HL-60 (cell line): ENCODE measurements at regions not wholly inside any gene's neighbourhood (a gene's known extent, or its start where the extent isn't known, plus 50 kb on each side); places are given as distances from the start of the nearest gene placed in this dataset.

Source experiments
- DNase-seq, 2 experiments: peaks; one replicate each; pipeline ENCODE4 v3.0.0-alpha.2; 2010 to 2020; ENCODE audit warnings: low read depth in 1 of 2, low spot score in 1 of 2
- H3K27ac ChIP-seq: fragments of 250-450 bp; sonication (Bioruptor Pico); replicated peaks from 2 replicates; pipeline ENCODE4 v1.5.1; 2020; ENCODE audit warnings: mild to moderate bottlenecking, moderate library complexity
- H3K27me3 ChIP-seq: fragments of 250-450 bp; sonication (Bioruptor Pico); 2 replicates; pipeline ENCODE4 v1.5.1; 2021; ENCODE audit warnings: mild to moderate bottlenecking, moderate library complexity; ENCODE audit not compliant: insufficient read depth, poor library complexity, severe bottlenecking
- H3K4me3 ChIP-seq: replicated peaks from 2 replicates; pipeline ENCODE4 v1.5.1; 2011; ENCODE audit warnings: mild to moderate bottlenecking, control low read depth, low read length; ENCODE audit not compliant: insufficient read depth
- CTCF ChIP-seq: IDR thresholded peaks from one replicate; pipeline ENCODE4 v1.5.1; 2011; ENCODE audit warnings: low read length, control low read depth, inconsistent platforms; ENCODE audit not compliant: insufficient read depth
- GABPA ChIP-seq: IDR thresholded peaks from 2 replicates; pipeline ENCODE4 v1.6.1; 2012; ENCODE audit warnings: low read depth
- POLR2AphosphoS5 ChIP-seq: IDR thresholded peaks from 2 replicates; pipeline ENCODE4 v1.6.1; 2012; ENCODE audit warnings: low read depth
- SPI1 ChIP-seq: IDR thresholded peaks from 2 replicates; pipeline ENCODE4 v1.6.1; 2012; ENCODE audit warnings: low read depth, mild to moderate bottlenecking, borderline replicate concordance
- TF ChIP-seq, protein P1 (sequence below): IDR thresholded peaks from 2 replicates; pipeline ENCODE4 v1.6.1; 2012; ENCODE audit warnings: low read depth; ENCODE audit not compliant: insufficient replicate concordance

DNA sequence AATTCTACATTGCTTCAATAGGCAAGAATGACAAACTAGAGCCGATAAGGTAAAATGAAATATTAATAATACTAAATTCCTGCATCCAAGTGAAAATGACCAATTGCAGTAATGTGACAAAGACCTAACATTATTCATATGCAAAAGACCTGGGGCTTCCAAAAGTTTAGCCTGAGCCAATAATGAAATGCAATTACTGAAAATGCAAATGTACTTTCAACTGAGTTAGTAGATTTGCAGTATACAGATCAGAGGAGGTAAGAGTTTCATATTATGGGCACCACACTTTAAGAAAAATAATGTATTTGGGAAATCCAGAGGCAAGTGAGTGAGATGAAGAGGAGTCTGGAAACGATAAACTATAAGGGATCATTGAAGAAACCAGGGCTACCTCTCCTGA, 193.7 kb upstream of the GMDS start:
- Histone ChIP-seq H3K27ac (no peak overlapping the region), H3K4me3 (no peak overlapping the region), H3K27me3 (no peaks in the 10 kb centered on the region)
- no peak for DNase-seq
- TF ChIP-seq CTCF = no peak
- TF ChIP-seq, protein P1, sequence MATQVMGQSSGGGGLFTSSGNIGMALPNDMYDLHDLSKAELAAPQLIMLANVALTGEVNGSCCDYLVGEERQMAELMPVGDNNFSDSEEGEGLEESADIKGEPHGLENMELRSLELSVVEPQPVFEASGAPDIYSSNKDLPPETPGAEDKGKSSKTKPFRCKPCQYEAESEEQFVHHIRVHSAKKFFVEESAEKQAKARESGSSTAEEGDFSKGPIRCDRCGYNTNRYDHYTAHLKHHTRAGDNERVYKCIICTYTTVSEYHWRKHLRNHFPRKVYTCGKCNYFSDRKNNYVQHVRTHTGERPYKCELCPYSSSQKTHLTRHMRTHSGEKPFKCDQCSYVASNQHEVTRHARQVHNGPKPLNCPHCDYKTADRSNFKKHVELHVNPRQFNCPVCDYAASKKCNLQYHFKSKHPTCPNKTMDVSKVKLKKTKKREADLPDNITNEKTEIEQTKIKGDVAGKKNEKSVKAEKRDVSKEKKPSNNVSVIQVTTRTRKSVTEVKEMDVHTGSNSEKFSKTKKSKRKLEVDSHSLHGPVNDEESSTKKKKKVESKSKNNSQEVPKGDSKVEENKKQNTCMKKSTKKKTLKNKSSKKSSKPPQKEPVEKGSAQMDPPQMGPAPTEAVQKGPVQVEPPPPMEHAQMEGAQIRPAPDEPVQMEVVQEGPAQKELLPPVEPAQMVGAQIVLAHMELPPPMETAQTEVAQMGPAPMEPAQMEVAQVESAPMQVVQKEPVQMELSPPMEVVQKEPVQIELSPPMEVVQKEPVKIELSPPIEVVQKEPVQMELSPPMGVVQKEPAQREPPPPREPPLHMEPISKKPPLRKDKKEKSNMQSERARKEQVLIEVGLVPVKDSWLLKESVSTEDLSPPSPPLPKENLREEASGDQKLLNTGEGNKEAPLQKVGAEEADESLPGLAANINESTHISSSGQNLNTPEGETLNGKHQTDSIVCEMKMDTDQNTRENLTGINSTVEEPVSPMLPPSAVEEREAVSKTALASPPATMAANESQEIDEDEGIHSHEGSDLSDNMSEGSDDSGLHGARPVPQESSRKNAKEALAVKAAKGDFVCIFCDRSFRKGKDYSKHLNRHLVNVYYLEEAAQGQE = no peak
- TF ChIP-seq SPI1 = no peak
- no peak for TF ChIP-seq POLR2AphosphoS5
- no peak for TF ChIP-seq GABPA

- TF ChIP-seq POLR2AphosphoS5 (no peak), CTCF (no peak), SPI1 (no peak), GABPA (no peak)
- TF ChIP-seq, protein P1 = no peak
- no peaks in the 10 kb centered on the region for H3K27me3 ChIP-seq
- no peak for DNase-seq
These were observed 191.2 kb upstream of the GMDS start for GRCh38 chr6:2436410-2437154.

GRCh38 chr6:2435323-2435722, 189.9 kb upstream of the GMDS start:
- no peak for TF ChIP-seq POLR2AphosphoS5
- no peak for TF ChIP-seq SPI1
- TF ChIP-seq, protein P1 = no peak
- TF ChIP-seq GABPA = no peak
- TF ChIP-seq CTCF = no peak
- Histone ChIP-seq H3K4me3 (no peak overlapping the region), H3K27me3 (no peaks in the 10 kb centered on the region), H3K27ac (no peak overlapping the region)
- no peak for DNase-seq

More at GRCh38 chr6:2436410-2437154, 191.2 kb upstream of the GMDS start:
- H3K4me3 ChIP-seq = no peak overlapping the region
- H3K27ac ChIP-seq = no peak overlapping the region
